A549 (cell line): ENCODE measurements at regions not wholly inside any gene's neighbourhood (a gene's known extent, or its start where the extent isn't known, plus 50 kb on each side); places are given as distances from the start of the nearest gene placed in this dataset.

Source experiments
- EP300 ChIP-seq, 2 experiments: fragments of >200 bp; sonication (Bioruptor Twin); formaldehyde crosslinking; IDR thresholded peaks; 2 replicates in 1 of 2; 3 replicates in 1 of 2; pipeline ENCODE4 v1.6.1; 2016 to 2017
- HOXA7 ChIP-seq: fragments of 250-450 bp; sonication (Bioruptor Pico); IDR thresholded peaks from 2 replicates; pipeline ENCODE4 v1.5.0; 2020; ENCODE audit warnings: mild to moderate bottlenecking, moderate library complexity
- POLR2A ChIP-seq: IDR thresholded peaks from 2 replicates; pipeline ENCODE4 v1.6.1; 2012; ENCODE audit warnings: mild to moderate bottlenecking, low read length
- RARB ChIP-seq: fragments of 250-450 bp; sonication (Bioruptor Pico); IDR thresholded peaks from 2 replicates; pipeline ENCODE4 v1.8.0; 2021; ENCODE audit warnings: mild to moderate bottlenecking, moderate library complexity
- REST ChIP-seq: fragments of 200-600 bp; sonication (generic); IDR thresholded peaks from 2 replicates; pipeline ENCODE4 v1.6.1; 2016; ENCODE audit warnings: antibody characterized with exemption, mild to moderate bottlenecking, moderate library complexity
- RNF2 ChIP-seq: fragments of 200-600 bp; sonication (generic); IDR thresholded peaks from 2 replicates; pipeline ENCODE4 v1.6.1; 2016; ENCODE audit warnings: low read depth, mild to moderate bottlenecking, antibody characterized with exemption, moderate library complexity, borderline replicate concordance
- TF ChIP-seq, protein P1 (sequence below): fragments of 250-450 bp; sonication (Bioruptor Pico); IDR thresholded peaks from 2 replicates; pipeline ENCODE4 v1.5.0; 2020; ENCODE audit warnings: low read depth, mild to moderate bottlenecking, moderate library complexity
- TF ChIP-seq, protein P2 (sequence below): fragments of >200 bp; sonication (Bioruptor Twin); formaldehyde crosslinking; IDR thresholded peaks from 3 replicates; pipeline ENCODE4 v1.5.1; 2016
- TF ChIP-seq, protein P3 (sequence below): fragments of >200 bp; sonication (Bioruptor Twin); formaldehyde crosslinking; IDR thresholded peaks from 3 replicates; pipeline ENCODE4 v1.6.1; 2016

DNA sequence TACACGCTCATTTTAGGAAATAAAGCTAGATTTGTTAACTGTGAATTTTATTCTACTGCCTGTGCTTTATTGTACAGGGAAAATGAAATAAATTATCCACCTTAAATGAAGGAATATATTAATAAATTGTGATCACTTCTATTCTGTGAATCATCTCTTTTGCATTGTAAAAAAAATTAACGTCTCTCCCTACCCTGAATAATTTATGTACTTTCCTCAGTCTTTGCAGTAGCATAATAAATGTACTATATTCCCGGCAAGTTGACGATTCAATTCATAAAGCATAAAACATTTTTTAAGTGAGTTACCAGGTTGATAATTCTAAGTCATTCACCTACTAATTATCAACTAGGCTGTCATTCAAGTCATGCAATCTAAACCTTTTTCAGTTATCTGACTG is 1425.3 kb upstream of the CDH9 start:
- TF ChIP-seq, protein P1, sequence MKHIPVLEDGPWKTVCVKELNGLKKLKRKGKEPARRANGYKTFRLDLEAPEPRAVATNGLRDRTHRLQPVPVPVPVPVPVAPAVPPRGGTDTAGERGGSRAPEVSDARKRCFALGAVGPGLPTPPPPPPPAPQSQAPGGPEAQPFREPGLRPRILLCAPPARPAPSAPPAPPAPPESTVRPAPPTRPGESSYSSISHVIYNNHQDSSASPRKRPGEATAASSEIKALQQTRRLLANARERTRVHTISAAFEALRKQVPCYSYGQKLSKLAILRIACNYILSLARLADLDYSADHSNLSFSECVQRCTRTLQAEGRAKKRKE (CRISPR knock-in tag): no peak
- no peak for TF ChIP-seq HOXA7 (CRISPR knock-in tag)
- TF ChIP-seq, protein P2, sequence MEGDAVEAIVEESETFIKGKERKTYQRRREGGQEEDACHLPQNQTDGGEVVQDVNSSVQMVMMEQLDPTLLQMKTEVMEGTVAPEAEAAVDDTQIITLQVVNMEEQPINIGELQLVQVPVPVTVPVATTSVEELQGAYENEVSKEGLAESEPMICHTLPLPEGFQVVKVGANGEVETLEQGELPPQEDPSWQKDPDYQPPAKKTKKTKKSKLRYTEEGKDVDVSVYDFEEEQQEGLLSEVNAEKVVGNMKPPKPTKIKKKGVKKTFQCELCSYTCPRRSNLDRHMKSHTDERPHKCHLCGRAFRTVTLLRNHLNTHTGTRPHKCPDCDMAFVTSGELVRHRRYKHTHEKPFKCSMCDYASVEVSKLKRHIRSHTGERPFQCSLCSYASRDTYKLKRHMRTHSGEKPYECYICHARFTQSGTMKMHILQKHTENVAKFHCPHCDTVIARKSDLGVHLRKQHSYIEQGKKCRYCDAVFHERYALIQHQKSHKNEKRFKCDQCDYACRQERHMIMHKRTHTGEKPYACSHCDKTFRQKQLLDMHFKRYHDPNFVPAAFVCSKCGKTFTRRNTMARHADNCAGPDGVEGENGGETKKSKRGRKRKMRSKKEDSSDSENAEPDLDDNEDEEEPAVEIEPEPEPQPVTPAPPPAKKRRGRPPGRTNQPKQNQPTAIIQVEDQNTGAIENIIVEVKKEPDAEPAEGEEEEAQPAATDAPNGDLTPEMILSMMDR: no peak
- no peak for TF ChIP-seq RARB (CRISPR knock-in tag)
- TF ChIP-seq REST: no peak
- no peak for TF ChIP-seq POLR2A
- no peak for TF ChIP-seq RNF2
- TF ChIP-seq EP300 (IDR thresholded peaks at IDR 0.05): no peak
- TF ChIP-seq, protein P3, sequence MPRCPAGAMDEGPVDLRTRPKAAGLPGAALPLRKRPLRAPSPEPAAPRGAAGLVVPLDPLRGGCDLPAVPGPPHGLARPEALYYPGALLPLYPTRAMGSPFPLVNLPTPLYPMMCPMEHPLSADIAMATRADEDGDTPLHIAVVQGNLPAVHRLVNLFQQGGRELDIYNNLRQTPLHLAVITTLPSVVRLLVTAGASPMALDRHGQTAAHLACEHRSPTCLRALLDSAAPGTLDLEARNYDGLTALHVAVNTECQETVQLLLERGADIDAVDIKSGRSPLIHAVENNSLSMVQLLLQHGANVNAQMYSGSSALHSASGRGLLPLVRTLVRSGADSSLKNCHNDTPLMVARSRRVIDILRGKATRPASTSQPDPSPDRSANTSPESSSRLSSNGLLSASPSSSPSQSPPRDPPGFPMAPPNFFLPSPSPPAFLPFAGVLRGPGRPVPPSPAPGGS: no peak
